OCI-LY1 (cell line): ENCODE measurements at regions not wholly inside any gene's neighbourhood (a gene's known extent, or its start where the extent isn't known, plus 50 kb on each side); places are given as distances from the start of the nearest gene placed in this dataset.

Source experiments
- H2AFZ ChIP-seq: fragments of 200-600 bp; sonication (generic), shearing (Covaris generic); 2 replicates; pipeline ENCODE4 v1.6.0; 2014; ENCODE audit warnings: antibody characterized with exemption, mild to moderate bottlenecking, low read length
- H3F3A ChIP-seq: fragments of 200-600 bp; sonication (generic), shearing (Covaris generic); 2 replicates; pipeline ENCODE4 v1.6.0; 2014; ENCODE audit warnings: mild to moderate bottlenecking, antibody characterized with exemption, low read length, moderate library complexity; ENCODE audit not compliant: insufficient read depth
- H3K27ac ChIP-seq: fragments of 200-600 bp; sonication (generic); 2 replicates; pipeline ENCODE4 v1.5.1; 2014; ENCODE audit warnings: low read length, mixed run types, mild to moderate bottlenecking, low read depth; ENCODE audit not compliant: poor library complexity, severe bottlenecking
- H3K27me3 ChIP-seq: fragments of 200-600 bp; sonication (generic); 2 replicates; pipeline ENCODE4 v1.6.0; 2014; ENCODE audit warnings: antibody characterized with exemption, mild to moderate bottlenecking, low read length, moderate library complexity; ENCODE audit not compliant: insufficient read depth
- H3K36me3 ChIP-seq: fragments of 200-600 bp; sonication (generic); 2 replicates; pipeline ENCODE4 v1.6.1; 2014; ENCODE audit warnings: mild to moderate bottlenecking, antibody characterized with exemption, low read length, moderate library complexity, mixed read lengths; ENCODE audit not compliant: insufficient read depth
- H3K4me1 ChIP-seq: fragments of 200-600 bp; sonication (generic); 2 replicates; pipeline ENCODE4 v1.5.1; 2014; ENCODE audit warnings: mild to moderate bottlenecking, low read length, moderate library complexity; ENCODE audit not compliant: insufficient read depth, severe bottlenecking
- H3K4me2 ChIP-seq: fragments of 200-600 bp; sonication (generic), shearing (Covaris generic); 2 replicates; pipeline ENCODE4 v1.6.1; 2014; ENCODE audit warnings: low read length
- H3K4me3 ChIP-seq: fragments of 200-600 bp; sonication (generic); 2 replicates; pipeline ENCODE4 v1.5.1; 2014; ENCODE audit warnings: low read length, low read depth, mild to moderate bottlenecking, mixed read lengths; ENCODE audit not compliant: poor library complexity, severe bottlenecking
- H3K79me2 ChIP-seq: fragments of 200-600 bp; shearing (Covaris generic); 2 replicates; pipeline ENCODE4 v1.6.1; 2016; ENCODE audit warnings: mixed run types, low read length, mixed read lengths; ENCODE audit not compliant: insufficient read depth
- H3K9ac ChIP-seq: fragments of 200-600 bp; sonication (generic), shearing (Covaris generic); 2 replicates; pipeline ENCODE4 v1.6.1; 2014; ENCODE audit warnings: mild to moderate bottlenecking, low read length, mixed read lengths
- H3K9me2 ChIP-seq: fragments of 200-600 bp; sonication (generic), shearing (Covaris generic); 2 replicates; pipeline ENCODE4 v1.6.1; 2014; ENCODE audit warnings: low read depth, mild to moderate bottlenecking, low read length, mixed read lengths
- H3K9me3 ChIP-seq: fragments of 200-600 bp; shearing (Covaris generic); 2 replicates; pipeline ENCODE4 v1.6.1; 2014; ENCODE audit warnings: low read length, mixed read lengths
- H4K20me1 ChIP-seq: fragments of 200-600 bp; sonication (generic), shearing (Covaris generic); 2 replicates; pipeline ENCODE4 v1.6.0; 2016; ENCODE audit warnings: mild to moderate bottlenecking, low read length; ENCODE audit not compliant: insufficient read depth
- CTCF ChIP-seq: fragments of 200-600 bp; sonication (generic), shearing (Covaris generic); IDR thresholded peaks from 2 replicates; pipeline ENCODE4 v1.5.1; 2017; ENCODE audit warnings: mild to moderate bottlenecking, antibody characterized with exemption, low read length, moderate library complexity, mixed read lengths
- EZH2 ChIP-seq: fragments of 200-600 bp; sonication (generic), shearing (Covaris generic); IDR thresholded peaks from 2 replicates; pipeline ENCODE4 v1.8.0; 2017; ENCODE audit warnings: borderline replicate concordance, mixed run types, mild to moderate bottlenecking, antibody characterized with exemption, low read length, moderate library complexity, mixed read lengths

GRCh38 chr3:174457758-174458157 lies 401.4 kb upstream of the NAALADL2 start:
- Histone ChIP-seq H3K4me2 (no peak overlapping the region), H3K79me2 (no peaks in the 10 kb centered on the region), H3K9me3 (no peaks in the 10 kb centered on the region), H3K27ac (no peak overlapping the region), H3F3A (no peaks in the 10 kb centered on the region), H3K4me1 (no peaks in the 10 kb centered on the region), H3K9me2 (no peaks in the 10 kb centered on the region), H3K4me3 (no peak overlapping the region), H2AFZ (no peak overlapping the region), H3K9ac (no peak overlapping the region), H3K36me3 (no peaks in the 10 kb centered on the region), H3K27me3 (no peaks in the 10 kb centered on the region), H4K20me1 (no peaks in the 10 kb centered on the region)
- TF ChIP-seq EZH2 (no peak), CTCF (no peak)

- Histone ChIP-seq H2AFZ (no peak overlapping the region), H3K4me3 (no peak overlapping the region), H4K20me1 (no peaks in the 10 kb centered on the region), H3K4me1 (no peaks in the 10 kb centered on the region), H3K27me3 (no peaks in the 10 kb centered on the region), H3K9me3 (no peaks in the 10 kb centered on the region), H3K9ac (no peak overlapping the region), H3F3A (no peaks in the 10 kb centered on the region), H3K36me3 (no peaks in the 10 kb centered on the region), H3K79me2 (no peaks in the 10 kb centered on the region; the same call in 1 of the 2 replicates), H3K27ac (no peak overlapping the region), H3K4me2 (no peak overlapping the region), H3K9me2 (no peaks in the 10 kb centered on the region)
- no peak for TF ChIP-seq CTCF
- TF ChIP-seq EZH2 = no peak
These were observed 398.3 kb upstream of the NAALADL2 start for GRCh38 chr3:174460831-174461230.

GRCh38 chr3:174462916-174463315 lies 396.2 kb upstream of the NAALADL2 start:
- Histone ChIP-seq H3K9ac (no peak overlapping the region), H3K4me3 (no peak overlapping the region), H3K9me2 (no peaks in the 10 kb centered on the region), H3K27ac (no peak overlapping the region), H3K4me2 (no peak overlapping the region), H3K36me3 (no peaks in the 10 kb centered on the region), H3K79me2 (no peaks in the 10 kb centered on the region; the same call in 1 of the 2 replicates), H3K27me3 (no peaks in the 10 kb centered on the region), H3K9me3 (no peaks in the 10 kb centered on the region), H4K20me1 (no peaks in the 10 kb centered on the region), H3F3A (no peaks in the 10 kb centered on the region), H2AFZ (no peak overlapping the region), H3K4me1 (no peaks in the 10 kb centered on the region)
- no peak for TF ChIP-seq EZH2
- no peak for TF ChIP-seq CTCF
